ENCODE measurements at regions not wholly inside any gene's neighbourhood (a gene's known extent, or its start where the extent isn't known, plus 50 kb on each side); places are given as distances from the start of the nearest gene placed in this dataset.

DNA sequence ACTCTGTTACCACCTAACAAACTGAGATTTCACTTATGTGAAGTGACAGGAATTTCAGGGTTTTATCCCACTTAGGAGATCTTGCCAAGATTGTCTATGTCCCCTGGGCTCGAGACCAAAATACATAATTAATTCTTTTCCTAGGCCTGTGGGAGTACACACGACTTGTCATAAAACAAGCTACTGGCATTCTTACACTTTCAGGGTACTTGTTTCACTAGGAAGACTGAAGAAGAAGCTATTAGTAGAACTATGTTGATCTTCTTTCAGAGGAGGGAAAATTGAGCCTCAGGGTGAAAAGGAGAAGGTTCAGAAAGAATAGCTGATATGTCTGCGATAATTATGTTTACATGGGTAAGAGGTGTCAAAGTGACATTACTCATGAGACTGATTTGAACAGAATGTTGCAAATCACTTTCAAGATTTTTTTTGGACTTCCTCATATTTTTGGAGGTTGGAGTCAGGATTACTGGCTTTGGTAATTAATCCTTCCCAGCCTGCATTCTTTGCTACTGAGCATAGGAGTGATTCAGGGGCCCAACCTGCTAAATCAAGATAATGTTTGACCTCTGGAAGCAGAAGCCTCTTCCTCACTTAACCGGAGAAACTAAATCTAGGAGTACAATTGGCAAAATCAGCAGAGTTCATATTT is 240.0 kb upstream of the NT5C1B start:
- TF ChIP-seq, protein P1, sequence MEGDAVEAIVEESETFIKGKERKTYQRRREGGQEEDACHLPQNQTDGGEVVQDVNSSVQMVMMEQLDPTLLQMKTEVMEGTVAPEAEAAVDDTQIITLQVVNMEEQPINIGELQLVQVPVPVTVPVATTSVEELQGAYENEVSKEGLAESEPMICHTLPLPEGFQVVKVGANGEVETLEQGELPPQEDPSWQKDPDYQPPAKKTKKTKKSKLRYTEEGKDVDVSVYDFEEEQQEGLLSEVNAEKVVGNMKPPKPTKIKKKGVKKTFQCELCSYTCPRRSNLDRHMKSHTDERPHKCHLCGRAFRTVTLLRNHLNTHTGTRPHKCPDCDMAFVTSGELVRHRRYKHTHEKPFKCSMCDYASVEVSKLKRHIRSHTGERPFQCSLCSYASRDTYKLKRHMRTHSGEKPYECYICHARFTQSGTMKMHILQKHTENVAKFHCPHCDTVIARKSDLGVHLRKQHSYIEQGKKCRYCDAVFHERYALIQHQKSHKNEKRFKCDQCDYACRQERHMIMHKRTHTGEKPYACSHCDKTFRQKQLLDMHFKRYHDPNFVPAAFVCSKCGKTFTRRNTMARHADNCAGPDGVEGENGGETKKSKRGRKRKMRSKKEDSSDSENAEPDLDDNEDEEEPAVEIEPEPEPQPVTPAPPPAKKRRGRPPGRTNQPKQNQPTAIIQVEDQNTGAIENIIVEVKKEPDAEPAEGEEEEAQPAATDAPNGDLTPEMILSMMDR (IDR thresholded peaks at IDR 0.05) = no peak
- no peak for TF ChIP-seq POLR2AphosphoS5 (IDR thresholded peaks at IDR 0.05; ENCODE audit: insufficient read depth in 1 of 2, low read depth in 1 of 2)

Measured in vagina (tissue), 2 donors.